MV-4-11 (cell line): ENCODE measurements at regions not wholly inside any gene's neighbourhood (a gene's known extent, or its start where the extent isn't known, plus 50 kb on each side); places are given as distances from the start of the nearest gene placed in this dataset.

Experiments
- DNase-seq: peaks from one replicate; lab custom pipeline; 2025; lab: John Stamatoyannopoulos, UW

GRCh38 chr3:168295027-168295426, 199.3 kb upstream of the GOLIM4 start:
- no peak for DNase-seq

DNA sequence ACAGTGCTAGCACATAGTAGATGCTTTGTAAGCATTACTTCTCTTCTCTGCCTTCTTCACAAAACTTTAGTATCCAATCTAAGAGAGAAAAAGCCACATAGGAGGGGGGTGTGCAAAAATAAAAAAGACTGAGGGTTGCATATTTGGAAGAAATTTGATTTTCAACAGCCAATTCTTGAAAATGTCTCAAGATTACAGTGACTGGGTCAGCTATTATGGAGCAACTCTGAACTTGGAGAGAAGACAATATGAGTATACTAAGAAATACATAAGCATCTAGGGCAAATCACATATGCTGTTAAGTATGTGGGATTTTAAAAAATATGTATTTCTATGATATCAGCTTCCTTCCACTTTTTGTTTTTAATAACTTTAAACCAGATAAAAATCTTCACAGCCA, 196.6 kb upstream of the GOLIM4 start:
- no peak for DNase-seq

DNA sequence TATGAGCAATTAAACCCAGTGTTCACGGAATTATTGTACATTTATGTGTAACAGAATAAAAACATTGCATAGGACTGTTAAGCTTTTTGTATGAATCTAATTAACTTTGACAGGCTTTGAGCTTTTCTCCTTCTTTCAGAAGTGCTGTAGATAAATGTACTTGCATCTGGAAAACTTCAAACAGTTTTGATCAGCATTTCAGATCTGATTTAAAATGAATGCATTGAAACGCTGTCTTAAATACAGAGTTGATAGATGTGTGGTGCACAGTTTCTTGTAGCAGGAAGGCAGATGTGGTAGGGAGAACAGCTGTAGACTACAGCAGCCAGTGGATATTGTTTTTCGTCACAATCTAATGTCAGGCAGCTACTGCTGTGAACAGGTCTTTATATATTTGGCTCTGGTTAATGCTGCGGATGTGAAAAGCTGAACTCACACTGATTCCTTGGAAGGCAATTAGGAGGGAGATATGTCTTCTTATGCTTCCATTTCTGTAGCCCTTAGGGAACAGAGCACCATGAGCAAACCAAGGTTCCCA, 193.8 kb upstream of the GOLIM4 start:
- DNase-seq = no peak

- DNase-seq = no peak
These were observed 193.0 kb upstream of the GOLIM4 start for GRCh38 chr3:168288511-168289401.

- no peak for DNase-seq
These were observed 189.8 kb upstream of the GOLIM4 start for GRCh38 chr3:168285506-168285905.

DNA sequence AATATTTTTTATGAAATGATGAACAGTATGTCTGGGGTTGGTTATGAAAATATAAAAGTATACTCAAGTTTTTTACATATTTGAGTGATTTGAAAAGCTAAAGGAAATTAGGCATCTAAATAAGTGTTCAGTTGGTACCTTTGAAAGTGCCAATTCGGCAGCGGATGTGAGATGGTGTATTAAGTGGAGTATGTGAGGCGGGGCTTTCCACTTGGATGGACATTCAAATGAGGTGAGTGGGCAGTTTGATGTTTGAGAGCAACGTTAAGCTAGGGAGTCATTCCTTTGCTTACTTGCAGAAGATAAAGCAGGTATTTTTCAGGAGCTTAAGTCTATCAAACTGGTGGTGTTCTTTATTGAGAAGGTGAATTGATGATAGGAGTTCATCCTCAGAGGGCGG, 189.0 kb upstream of the GOLIM4 start:
- DNase-seq = no peak

GRCh38 chr3:168275662-168276061, 179.9 kb upstream of the GOLIM4 start:
- no peak for DNase-seq

DNA sequence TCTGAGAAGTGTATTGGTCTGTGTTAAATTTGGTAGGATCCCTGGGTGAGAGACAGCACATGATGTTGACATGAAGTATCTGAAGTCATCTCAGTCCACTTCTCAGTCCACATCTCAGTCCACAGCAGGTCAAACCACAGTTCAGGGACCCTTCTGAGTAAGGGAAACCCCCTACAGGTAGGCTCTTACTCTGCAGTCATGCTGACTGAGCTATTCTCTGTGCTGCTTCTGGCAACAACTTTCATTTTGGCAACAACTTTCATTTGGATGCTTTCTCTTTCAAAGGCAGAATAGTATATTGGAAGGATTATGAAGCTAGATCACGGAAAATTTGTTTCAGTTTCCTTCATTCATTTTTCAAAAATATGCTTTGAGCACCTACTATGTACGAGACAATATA, 178.2 kb upstream of the GOLIM4 start:
- DNase-seq = no peak

DNA sequence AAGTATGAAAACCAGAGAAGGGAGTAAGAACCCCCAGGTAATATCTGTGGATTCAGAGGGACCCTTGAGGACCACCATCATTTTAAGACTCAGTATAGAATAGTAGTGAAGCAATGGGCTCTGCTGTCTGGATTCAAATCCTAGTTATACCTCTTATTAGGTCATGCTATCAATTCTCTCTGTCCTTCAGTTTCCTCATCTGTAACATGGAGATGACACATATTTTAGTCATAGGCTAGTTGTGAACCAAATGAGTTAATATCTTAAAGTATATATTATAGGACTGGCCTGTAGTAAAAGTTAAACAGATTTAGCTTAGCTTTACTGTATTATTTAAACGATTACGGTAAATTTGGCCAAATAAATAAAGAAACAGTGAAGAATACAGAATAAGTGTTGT, 177.3 kb upstream of the GOLIM4 start:
- DNase-seq = no peak

GRCh38 chr3:168272343-168272985, 176.7 kb upstream of the GOLIM4 start:
- no peak for DNase-seq

DNA sequence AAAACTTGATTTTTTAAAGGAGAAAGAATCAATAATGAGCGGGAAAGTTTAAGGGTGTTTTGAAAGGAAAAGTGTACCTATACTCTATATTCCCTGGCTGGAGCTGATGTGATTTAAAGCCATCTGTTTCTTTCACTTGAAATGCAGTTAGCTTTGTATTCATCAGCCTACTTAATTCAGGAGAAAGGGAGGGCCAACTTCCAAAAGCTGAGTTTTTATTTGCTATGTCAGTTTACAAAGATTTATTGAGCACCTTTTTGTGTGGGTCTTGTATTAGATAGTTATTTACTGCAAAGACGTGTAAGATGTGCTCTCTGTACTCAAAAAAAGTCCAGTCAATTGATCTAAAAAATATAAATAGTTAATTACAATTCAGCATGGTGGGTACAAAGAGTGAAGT, 176.2 kb upstream of the GOLIM4 start:
- no peak for DNase-seq

DNA sequence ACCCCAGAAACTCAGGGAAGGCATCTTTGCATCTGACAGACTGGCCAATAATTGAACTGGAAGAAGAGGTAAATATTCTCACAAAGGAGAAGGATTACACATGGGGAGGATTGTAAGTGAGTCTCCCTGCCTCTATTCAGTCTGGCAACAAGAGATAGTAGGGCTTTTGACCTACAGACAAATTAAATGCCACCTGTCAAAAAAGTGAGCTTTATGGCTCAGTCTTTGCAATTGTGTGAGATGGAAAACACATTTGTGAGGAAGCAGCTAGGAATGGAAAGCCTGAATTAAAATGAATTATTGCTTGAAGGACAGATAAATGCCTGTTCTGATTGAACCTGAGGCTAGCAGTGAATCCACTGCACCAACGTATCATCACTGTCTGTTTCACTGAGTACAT, 173.3 kb upstream of the GOLIM4 start:
- DNase-seq = no peak

GRCh38 chr3:168267179-168267578, 171.5 kb upstream of the GOLIM4 start:
- no peak for DNase-seq

DNA sequence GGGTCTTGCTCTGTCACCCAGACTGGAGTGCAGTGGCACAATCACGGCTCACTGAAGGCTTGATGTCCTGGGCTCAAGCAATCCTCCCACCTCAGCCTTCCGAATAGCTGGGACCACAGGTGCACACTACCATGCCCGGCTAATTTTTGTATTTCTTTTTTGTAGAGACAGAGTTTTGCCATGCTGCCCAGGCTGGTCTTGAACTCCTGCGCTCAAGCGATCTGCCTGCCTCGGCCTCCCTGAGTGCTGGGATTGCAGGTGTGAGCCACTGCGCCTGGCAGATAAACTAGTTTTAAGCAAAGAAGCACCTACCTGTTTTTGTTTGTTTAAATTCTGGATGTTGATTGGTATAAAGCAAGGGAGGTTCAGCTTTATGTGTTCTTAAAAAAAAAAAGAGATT, 170.6 kb upstream of the GOLIM4 start:
- DNase-seq = no peak

GRCh38 chr3:168262887-168263286, 167.2 kb upstream of the GOLIM4 start:
- DNase-seq = no peak

GRCh38 chr3:168260859-168261258, 165.1 kb upstream of the GOLIM4 start:
- DNase-seq = no peak

GRCh38 chr3:168251371-168251770, 155.6 kb upstream of the GOLIM4 start:
- DNase-seq = no peak

DNA sequence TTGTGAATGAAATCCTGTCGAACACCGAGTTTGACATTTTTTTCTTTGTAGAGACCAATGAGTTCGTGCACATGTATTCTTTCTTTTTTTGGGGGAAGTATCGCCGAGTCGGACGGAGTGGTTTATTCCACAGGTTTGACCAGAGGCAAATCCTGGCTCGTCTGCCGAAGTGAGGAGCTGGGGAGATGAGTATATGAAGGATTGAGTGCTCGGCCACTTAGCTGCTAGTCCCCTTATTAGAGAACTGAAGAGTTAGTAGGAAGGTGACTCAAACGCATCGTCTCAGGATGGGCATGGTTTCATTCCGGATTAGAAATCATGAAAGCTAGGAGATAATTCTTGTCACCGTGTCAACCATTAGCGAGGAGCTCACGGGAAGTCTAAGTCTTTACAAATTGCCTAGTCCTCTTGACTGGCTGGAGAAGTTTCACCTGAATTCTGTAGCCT, 154.7 kb upstream of the GOLIM4 start:
- DNase-seq = no peak

DNA sequence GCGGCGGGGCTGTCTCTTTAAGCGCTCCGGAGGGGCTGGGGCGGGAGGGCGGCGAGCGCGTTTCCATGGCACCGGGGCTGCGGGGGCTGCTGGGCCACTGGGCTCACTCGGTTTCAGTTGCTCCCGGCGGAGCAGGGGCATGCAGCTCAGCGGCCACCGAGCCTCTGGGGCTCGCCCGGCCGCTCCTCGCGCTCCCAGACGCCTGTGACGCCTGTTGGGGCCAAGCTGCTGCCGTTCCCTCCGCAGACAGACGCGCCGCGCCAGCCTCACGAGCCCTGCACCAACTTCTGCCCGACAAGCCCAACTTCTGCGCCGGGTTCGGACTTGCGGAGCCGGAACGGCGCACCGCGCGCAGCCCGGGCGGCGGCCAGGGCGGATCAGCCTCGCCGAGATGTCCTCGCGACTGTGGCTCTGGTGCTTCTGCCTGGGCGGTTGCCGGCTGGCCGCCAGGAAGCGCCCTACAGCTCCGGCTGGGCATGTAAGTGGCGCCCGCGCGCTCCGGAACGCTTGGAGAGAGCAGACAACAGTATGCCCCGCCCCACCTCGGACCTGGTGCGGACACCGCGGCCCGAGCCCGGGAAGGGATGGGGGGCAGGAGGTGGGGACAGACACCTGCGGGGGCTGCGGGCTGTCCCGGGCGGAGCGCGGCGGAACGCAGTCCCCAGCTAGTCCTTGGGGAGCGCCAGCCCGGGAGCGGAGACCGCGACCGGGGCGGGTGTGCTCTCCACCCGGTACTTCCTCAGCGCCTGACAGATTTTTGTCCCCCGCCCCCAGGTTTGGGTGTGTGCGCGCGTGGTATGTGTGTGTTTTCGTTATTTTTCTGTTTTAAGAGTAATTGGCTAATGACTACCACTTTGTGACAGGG, 154.1 kb upstream of the GOLIM4 start:
- DNase-seq = peak; percentile 46

DNA sequence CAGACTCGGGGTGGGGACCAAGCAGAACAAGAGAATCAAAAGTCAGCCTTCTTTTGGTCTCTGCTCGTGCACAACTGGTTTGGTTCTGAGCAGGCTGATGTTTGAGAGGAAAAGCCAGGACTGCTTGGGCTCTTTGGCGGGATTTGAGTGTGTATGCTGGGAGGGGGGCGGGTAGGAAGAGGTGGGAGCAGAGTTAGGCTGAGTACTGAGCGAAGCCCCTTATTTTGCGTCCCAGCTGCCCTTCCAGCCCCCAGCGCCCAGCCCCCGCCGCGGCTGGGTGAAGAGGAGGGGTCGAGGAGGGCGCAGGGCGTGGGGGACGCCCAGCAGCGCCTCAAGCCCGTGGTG, 153.5 kb upstream of the GOLIM4 start:
- DNase-seq = no peak

- DNase-seq = no peak
These were observed 152.9 kb upstream of the GOLIM4 start for GRCh38 chr3:168248383-168249204.

DNA sequence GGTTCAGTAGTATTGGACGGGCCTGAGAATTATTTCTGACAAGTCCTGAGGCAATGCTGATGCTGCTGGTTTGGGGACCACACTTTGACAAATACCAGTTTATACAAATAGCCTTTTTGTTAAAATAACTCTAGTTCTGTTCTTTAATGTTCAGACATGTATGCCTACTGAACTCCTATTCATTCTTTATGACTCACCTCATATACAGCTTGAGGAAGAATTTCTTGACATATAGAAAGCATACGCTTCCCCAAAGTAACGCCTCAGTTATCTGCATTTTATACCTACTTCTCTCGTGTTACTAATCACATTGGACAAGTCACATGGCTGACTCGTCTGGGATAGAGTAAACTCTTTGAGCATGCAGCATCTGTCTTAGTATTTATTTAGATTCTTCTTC, 145.4 kb upstream of the GOLIM4 start:
- DNase-seq = no peak
